SU-DHL-6 (cell line): ENCODE measurements at regions not wholly inside any gene's neighbourhood (a gene's known extent, or its start where the extent isn't known, plus 50 kb on each side); places are given as distances from the start of the nearest gene placed in this dataset.

ENCODE experiments used
- H2AFZ ChIP-seq: fragments of 200-600 bp; sonication (generic); 2 replicates; pipeline ENCODE4 v1.6.1; 2014; ENCODE audit warnings: low read depth, mild to moderate bottlenecking, moderate library complexity, mixed read lengths, antibody characterized with exemption, low read length; ENCODE audit not compliant: severe bottlenecking
- H3F3A ChIP-seq: fragments of 200-600 bp; shearing (Covaris generic); 2 replicates; pipeline ENCODE4 v1.6.0; 2016; ENCODE audit warnings: antibody characterized with exemption, mild to moderate bottlenecking; ENCODE audit not compliant: insufficient read depth
- H3K27ac ChIP-seq: fragments of 200-600 bp; sonication (generic); 2 replicates; pipeline ENCODE4 v1.5.1; 2016; ENCODE audit warnings: low read depth, mild to moderate bottlenecking, low read length, moderate library complexity, mixed read lengths
- H3K27me3 ChIP-seq: fragments of 200-600 bp; sonication (generic), shearing (Covaris generic); 2 replicates; pipeline ENCODE4 v1.6.0; 2014; ENCODE audit warnings: mild to moderate bottlenecking, low read length
- H3K36me3 ChIP-seq: fragments of 200-600 bp; sonication (generic); 2 replicates; pipeline ENCODE4 v1.6.1; 2014; ENCODE audit warnings: mild to moderate bottlenecking, low read length, mixed read lengths
- H3K4me2 ChIP-seq: fragments of 300-600, 200-600 bp; shearing (Covaris generic), sonication (generic); 2 replicates; pipeline ENCODE4 v1.6.0; 2014; ENCODE audit warnings: low read length, low read depth, mild to moderate bottlenecking; ENCODE audit not compliant: poor library complexity, severe bottlenecking
- H3K4me3 ChIP-seq: fragments of 200-600 bp; sonication (generic); 2 replicates; pipeline ENCODE4 v1.5.1; 2014; ENCODE audit warnings: antibody characterized with exemption, low read length, mild to moderate bottlenecking, mixed read lengths; ENCODE audit not compliant: insufficient read depth, poor library complexity, severe bottlenecking
- H3K79me2 ChIP-seq: fragments of 200-600 bp; sonication (generic); 2 replicates; pipeline ENCODE4 v1.6.1; 2014; ENCODE audit warnings: mild to moderate bottlenecking, low read length, moderate library complexity; ENCODE audit not compliant: insufficient read depth
- H3K9ac ChIP-seq: fragments of 200-600 bp; sonication (generic); 2 replicates; pipeline ENCODE4 v1.7.0; 2014; ENCODE audit warnings: mild to moderate bottlenecking, low read length
- H3K9me2 ChIP-seq: fragments of 200-600 bp; sonication (generic); replicated peaks from 2 replicates; pipeline ENCODE4 v1.6.1; 2014; ENCODE audit warnings: low read length; ENCODE audit not compliant: insufficient read depth
- H3K9me3 ChIP-seq: fragments of 200-600 bp; sonication (generic); 2 replicates; pipeline ENCODE4 v1.6.1; 2014; ENCODE audit warnings: low read length, mixed read lengths; ENCODE audit not compliant: insufficient read depth
- H4K20me1 ChIP-seq: fragments of 200-600 bp; sonication (generic); 2 replicates; pipeline ENCODE4 v1.6.1; 2014; ENCODE audit warnings: low read depth, mild to moderate bottlenecking, antibody characterized with exemption, low read length, moderate library complexity, mixed read lengths
- CTCF ChIP-seq: fragments of 200-600 bp; sonication (generic); IDR thresholded peaks from one replicate; pipeline ENCODE4 v1.5.1; 2017; ENCODE audit warnings: antibody characterized with exemption, mild to moderate bottlenecking, low read length, moderate library complexity; ENCODE audit not compliant: insufficient read depth, poor library complexity, severe bottlenecking
- EZH2phosphoT487 ChIP-seq: fragments of 200-600 bp; sonication (generic), shearing (Covaris generic); conservative IDR thresholded peaks from 2 replicates; pipeline ENCODE4 v1.6.1; 2018; ENCODE audit warnings: mild to moderate bottlenecking, antibody characterized with exemption, low read length, moderate library complexity, mixed read lengths

- H4K20me1 ChIP-seq: no peaks in the 10 kb centered on the region
- no peak for TF ChIP-seq CTCF
- no peak for TF ChIP-seq EZH2phosphoT487
- H3K27me3 ChIP-seq: no peaks in the 10 kb centered on the region
- no peaks in the 10 kb centered on the region for H3K9me2 ChIP-seq
- no peak overlapping the region for H3K4me3 ChIP-seq
- H3K27ac ChIP-seq: no peak overlapping the region
- H3F3A ChIP-seq: no peaks in the 10 kb centered on the region
- no peak overlapping the region for H2AFZ ChIP-seq
- H3K9me3 ChIP-seq: no peaks in the 10 kb centered on the region
- H3K4me2 ChIP-seq: no peak overlapping the region
- no peak overlapping the region for H3K9ac ChIP-seq
- H3K79me2 ChIP-seq: no peaks in the 10 kb centered on the region
- H3K36me3 ChIP-seq: no peaks in the 10 kb centered on the region
These were observed 141.6 kb upstream of the DTNBP1 start for GRCh38 chr6:15804164-15805154.

GRCh38 chr6:15802466-15802865, 139.6 kb upstream of the DTNBP1 start:
- H3K4me2 ChIP-seq: no peak overlapping the region
- H3K36me3 ChIP-seq: no peaks in the 10 kb centered on the region
- H3F3A ChIP-seq: no peaks in the 10 kb centered on the region
- H3K79me2 ChIP-seq: no peaks in the 10 kb centered on the region
- H3K27ac ChIP-seq: no peak overlapping the region
- no peaks in the 10 kb centered on the region for H4K20me1 ChIP-seq
- no peak overlapping the region for H2AFZ ChIP-seq
- H3K4me3 ChIP-seq: no peak overlapping the region
- H3K9ac ChIP-seq: no peak overlapping the region
- no peaks in the 10 kb centered on the region for H3K9me3 ChIP-seq
- TF ChIP-seq CTCF (no peak), EZH2phosphoT487 (no peak)
- no peaks in the 10 kb centered on the region for H3K9me2 ChIP-seq
- no peaks in the 10 kb centered on the region for H3K27me3 ChIP-seq

GRCh38 chr6:15801912-15802311, 139.1 kb upstream of the DTNBP1 start:
- Histone ChIP-seq H4K20me1 (no peaks in the 10 kb centered on the region), H3K79me2 (no peaks in the 10 kb centered on the region), H2AFZ (no peak overlapping the region), H3F3A (no peaks in the 10 kb centered on the region), H3K4me2 (no peak overlapping the region), H3K9ac (no peak overlapping the region), H3K9me3 (no peaks in the 10 kb centered on the region), H3K4me3 (no peak overlapping the region), H3K27me3 (no peaks in the 10 kb centered on the region), H3K9me2 (no peaks in the 10 kb centered on the region), H3K27ac (no peak overlapping the region), H3K36me3 (no peaks in the 10 kb centered on the region)
- TF ChIP-seq CTCF (no peak), EZH2phosphoT487 (no peak)
